LNCAP (cell line): ENCODE measurements at regions not wholly inside any gene's neighbourhood (a gene's known extent, or its start where the extent isn't known, plus 50 kb on each side); places are given as distances from the start of the nearest gene placed in this dataset.

Experiments used
- TF ChIP-seq, protein P1 (sequence below): fragments of 450-650 bp; IDR thresholded peaks from 2 replicates; pipeline ENCODE4 v1.5.1; 2017; ENCODE audit warnings: mild to moderate bottlenecking

DNA sequence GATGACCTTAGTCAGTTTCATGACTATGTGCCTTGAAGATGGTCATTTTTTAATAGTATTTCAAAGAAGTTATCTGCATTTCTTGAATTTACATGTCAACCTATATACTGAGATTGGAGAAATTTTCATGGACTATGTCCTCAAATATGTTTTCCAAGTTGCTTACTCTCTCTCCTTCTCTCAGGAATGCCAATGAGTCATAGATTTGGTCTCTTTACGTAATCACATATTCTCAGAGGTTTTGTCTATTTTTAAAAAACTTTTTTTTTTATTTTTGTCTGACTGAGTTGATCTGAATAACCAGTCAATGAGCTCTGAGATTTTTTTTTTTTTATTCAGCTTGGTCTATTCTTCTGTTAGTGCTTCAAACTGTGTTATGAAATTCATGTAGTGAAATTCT, 374.7 kb upstream of the GRIN3A start:
- TF ChIP-seq, protein P1, sequence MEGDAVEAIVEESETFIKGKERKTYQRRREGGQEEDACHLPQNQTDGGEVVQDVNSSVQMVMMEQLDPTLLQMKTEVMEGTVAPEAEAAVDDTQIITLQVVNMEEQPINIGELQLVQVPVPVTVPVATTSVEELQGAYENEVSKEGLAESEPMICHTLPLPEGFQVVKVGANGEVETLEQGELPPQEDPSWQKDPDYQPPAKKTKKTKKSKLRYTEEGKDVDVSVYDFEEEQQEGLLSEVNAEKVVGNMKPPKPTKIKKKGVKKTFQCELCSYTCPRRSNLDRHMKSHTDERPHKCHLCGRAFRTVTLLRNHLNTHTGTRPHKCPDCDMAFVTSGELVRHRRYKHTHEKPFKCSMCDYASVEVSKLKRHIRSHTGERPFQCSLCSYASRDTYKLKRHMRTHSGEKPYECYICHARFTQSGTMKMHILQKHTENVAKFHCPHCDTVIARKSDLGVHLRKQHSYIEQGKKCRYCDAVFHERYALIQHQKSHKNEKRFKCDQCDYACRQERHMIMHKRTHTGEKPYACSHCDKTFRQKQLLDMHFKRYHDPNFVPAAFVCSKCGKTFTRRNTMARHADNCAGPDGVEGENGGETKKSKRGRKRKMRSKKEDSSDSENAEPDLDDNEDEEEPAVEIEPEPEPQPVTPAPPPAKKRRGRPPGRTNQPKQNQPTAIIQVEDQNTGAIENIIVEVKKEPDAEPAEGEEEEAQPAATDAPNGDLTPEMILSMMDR: no peak

DNA sequence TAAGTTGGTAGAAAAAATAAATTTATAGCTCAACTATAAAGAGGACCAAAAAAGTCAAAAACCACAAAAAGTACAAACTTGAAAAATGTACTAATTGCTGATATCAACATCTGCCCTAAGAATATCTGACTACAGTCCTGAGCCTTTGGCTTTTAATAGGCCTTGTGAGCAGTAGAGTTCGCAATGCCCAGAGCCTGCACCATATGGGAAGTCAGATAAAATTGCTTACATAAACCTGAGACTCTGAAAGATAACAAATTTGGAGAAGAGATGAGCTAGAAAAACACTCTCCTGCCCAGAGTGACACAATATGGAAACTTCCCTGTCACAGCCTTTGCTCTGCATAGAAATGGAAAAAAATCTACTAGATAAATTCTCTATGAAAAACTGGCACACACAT, 368.0 kb upstream of the GRIN3A start:
- TF ChIP-seq, protein P1: no peak

DNA sequence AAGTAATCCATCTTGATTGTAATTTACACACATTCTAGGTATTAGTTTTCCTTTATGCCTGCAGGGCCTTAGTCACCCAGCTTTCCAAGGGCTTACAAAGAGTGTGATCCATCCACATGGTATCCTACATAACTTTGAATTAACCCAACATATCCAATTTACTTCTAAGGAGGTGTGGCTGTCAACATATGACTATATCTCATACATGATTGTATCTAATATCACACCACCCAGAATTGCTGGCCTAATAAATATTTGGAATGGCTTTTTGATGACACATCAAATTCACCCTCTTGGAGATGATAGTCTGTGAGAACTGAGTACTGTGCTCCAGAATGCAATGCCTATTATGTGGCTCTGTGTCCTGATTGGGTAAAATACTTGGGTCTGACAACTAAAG, 363.3 kb upstream of the GRIN3A start:
- TF ChIP-seq, protein P1: no peak

DNA sequence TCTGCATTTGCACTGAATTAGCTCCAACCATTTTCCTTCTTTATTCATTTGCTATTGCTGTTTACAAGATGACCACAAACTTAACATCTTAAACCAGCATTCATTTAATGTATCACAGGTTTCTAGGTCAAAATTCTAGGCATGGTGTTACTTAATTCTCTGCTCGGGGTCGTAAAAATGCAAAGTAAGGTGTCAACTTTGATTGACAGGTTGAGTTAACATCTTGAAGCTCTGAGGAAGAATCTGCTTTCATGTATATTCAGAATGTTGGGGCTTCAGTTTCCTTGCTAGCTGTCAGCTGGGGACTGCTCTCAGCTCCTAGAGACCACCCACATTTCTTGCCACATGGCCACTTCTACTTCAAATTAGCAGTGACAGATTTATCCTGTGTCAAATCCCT, 348.7 kb upstream of the GRIN3A start:
- TF ChIP-seq, protein P1: no peak

DNA sequence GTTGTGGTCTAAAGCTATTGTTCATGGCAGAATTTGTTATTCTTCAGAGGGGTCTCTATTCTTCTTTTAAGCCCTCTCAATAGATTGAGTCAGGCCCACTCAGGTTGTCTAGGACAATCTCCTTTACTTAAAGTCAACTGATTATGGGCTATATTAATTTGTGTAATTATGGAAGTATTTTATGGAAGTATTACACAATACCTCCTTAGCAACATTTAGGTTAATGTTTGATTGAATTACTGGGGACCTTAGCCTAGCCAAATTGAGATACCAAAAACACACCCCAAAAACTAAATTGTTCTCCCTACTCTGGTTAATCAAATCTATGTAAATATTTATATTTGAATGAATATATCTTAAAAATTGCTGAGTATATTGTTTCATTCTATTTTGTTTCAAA, 347.1 kb upstream of the GRIN3A start:
- TF ChIP-seq, protein P1: no peak

DNA sequence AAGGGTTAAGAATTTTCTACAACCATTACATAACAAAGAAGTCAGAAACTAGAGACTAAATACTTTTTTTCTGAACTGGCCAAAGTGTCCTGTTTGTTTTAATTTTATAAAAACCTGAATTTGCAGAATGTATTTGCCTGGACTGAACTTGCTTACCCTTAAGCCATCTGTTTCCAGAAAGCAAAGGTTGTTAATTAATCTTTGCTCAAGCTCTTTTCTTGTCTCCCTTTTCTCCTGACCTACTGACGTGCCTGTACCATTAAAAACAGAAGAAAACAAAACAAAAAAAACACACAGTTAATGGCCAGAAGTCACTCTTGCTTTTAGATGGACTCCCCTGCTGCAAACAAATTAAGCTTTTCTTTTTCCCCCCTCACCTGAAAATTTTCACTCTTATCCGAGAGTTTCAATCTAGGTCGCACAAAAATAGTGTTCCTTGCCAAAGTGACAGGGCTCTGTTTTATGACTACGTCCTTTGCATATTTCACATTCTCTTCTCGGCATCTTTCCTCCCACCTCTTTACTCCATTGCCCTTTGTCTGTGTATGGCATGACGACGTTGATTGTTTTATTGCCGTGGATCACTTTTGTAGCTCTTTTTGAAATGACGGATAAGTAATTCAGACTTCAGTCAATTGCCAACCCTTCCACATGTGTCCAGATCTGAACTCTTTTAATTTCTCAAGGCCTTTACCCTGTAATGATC, 333.8 kb upstream of the GRIN3A start:
- TF ChIP-seq, protein P1: no peak

DNA sequence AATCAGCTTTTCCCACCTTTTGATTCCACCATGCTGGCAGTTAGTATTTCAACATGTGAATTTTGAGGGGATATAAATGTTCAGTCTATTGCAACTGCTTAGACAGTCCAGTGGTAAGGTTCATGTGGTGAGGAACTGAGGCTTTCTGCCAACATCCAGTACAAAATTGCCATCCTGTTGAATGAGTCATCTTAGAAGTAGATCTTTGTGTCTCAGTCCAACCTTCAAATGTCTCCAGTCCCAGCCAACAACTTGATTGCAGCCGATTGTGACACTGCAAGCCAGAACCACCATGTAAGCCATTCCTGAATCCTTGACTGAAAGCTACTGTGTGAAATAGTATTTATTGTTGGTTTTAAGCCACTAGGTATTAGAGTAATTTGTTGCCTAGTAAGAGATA, 331.5 kb upstream of the GRIN3A start:
- TF ChIP-seq, protein P1: no peak

DNA sequence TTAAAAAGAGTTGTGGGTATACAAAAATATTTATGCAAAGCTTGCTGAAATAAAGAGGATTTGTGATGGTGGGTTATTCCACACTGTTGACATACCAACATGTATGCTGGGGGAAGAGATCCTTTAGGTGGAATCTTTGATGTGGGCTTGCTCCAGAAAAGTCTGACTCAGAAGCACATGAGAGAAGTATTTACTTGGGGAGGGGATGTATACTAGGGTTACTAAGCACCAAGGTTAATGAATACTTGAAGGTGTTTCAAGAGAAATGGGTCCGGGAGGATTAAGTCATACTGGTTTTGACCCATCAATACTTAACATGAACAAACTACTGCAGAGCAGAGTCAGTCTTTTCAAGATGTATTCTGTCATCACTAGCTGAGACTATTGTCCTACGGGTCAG, 316.4 kb upstream of the GRIN3A start:
- TF ChIP-seq, protein P1: no peak
